HEK293 (cell line): ENCODE measurements at regions not wholly inside any gene's neighbourhood (a gene's known extent, or its start where the extent isn't known, plus 50 kb on each side); places are given as distances from the start of the nearest gene placed in this dataset.

ENCODE experiments used
- BCL11B ChIP-seq: fragments of 450-650 bp; formaldehyde crosslinking; IDR thresholded peaks from 2 replicates; pipeline ENCODE4 v1.5.1; 2016; ENCODE audit warnings: low read depth, missing biosample characterization, missing genetic modification characterization
- CTCF ChIP-seq: fragments of 450-650 bp; formaldehyde crosslinking; IDR thresholded peaks from 2 replicates; pipeline ENCODE4 v1.5.1; 2016; ENCODE audit warnings: missing biosample characterization, missing genetic modification characterization
- INSM2 ChIP-seq: fragments of 450-650 bp; formaldehyde crosslinking; IDR thresholded peaks from 2 replicates; pipeline ENCODE4 v1.5.1; 2016; ENCODE audit warnings: missing biosample characterization, missing genetic modification characterization
- KLF7 ChIP-seq: fragments of 450-650 bp; formaldehyde crosslinking; IDR thresholded peaks from 2 replicates; pipeline ENCODE4 v1.5.1; 2016; ENCODE audit warnings: missing biosample characterization, missing genetic modification characterization, borderline replicate concordance
- PBX3 ChIP-seq: sonication (generic); formaldehyde crosslinking; IDR thresholded peaks from 2 replicates; pipeline ENCODE4 v1.8.1; 2022; ENCODE audit warnings: mild to moderate bottlenecking, moderate library complexity, missing genetic modification reagents
- ZNF18 ChIP-seq: fragments of 450-650 bp; formaldehyde crosslinking; IDR thresholded peaks from 2 replicates; pipeline ENCODE4 v1.5.1; 2016; ENCODE audit warnings: missing biosample characterization, missing genetic modification characterization
- ZNF366 ChIP-seq: fragments of 450-650 bp; formaldehyde crosslinking; conservative IDR thresholded peaks from 2 replicates; pipeline ENCODE4 v1.5.1; 2016; ENCODE audit warnings: missing biosample characterization, missing genetic modification characterization

GRCh38 chr4:20074450-20074849, 177.3 kb upstream of the SLIT2 start:
- TF ChIP-seq ZNF18 (tag by site-specific recombination) (no peak), INSM2 (tag by site-specific recombination) (no peak), KLF7 (no peak), ZNF366 (tag by site-specific recombination) (no peak), BCL11B (tag by site-specific recombination) (no peak), CTCF (no peak), PBX3 (CRISPR knock-in tag) (no peak)
